Mesenchymal stem cell (in vitro differentiated cells and primary cell): ENCODE measurements at regions not wholly inside any gene's neighbourhood (a gene's known extent, or its start where the extent isn't known, plus 50 kb on each side); places are given as distances from the start of the nearest gene placed in this dataset.

Source experiments
- DNase-seq: peaks from one replicate; pipeline ENCODE4 v3.0.0-alpha.2; 2013
- H2AFZ ChIP-seq: one replicate; pipeline ENCODE4 v1.6.1; 2013; ENCODE audit warnings: low read depth, mild to moderate bottlenecking, control low read depth, inconsistent platforms, low read length, moderate library complexity
- H2AK5ac ChIP-seq: 2 replicates; pipeline ENCODE4 v1.6.1; 2013; ENCODE audit warnings: low read length, moderate library complexity, mild to moderate bottlenecking, inconsistent platforms; ENCODE audit not compliant: severe bottlenecking
- H2BK120ac ChIP-seq: one replicate; pipeline ENCODE4 v1.6.1; 2013; ENCODE audit warnings: low read depth, mild to moderate bottlenecking, inconsistent platforms, low read length, moderate library complexity
- H2BK12ac ChIP-seq, 2 experiments: one replicate each; pipeline ENCODE4 v1.6.1; 2013; ENCODE audit warnings: inconsistent platforms in 2 of 2, low read length in 2 of 2, mild to moderate bottlenecking in 2 of 2, moderate library complexity in 2 of 2, control low read depth in 1 of 2
- H2BK15ac ChIP-seq: one replicate; pipeline ENCODE4 v1.6.1; 2013; ENCODE audit warnings: mild to moderate bottlenecking, low read depth, inconsistent platforms; ENCODE audit not compliant: poor library complexity, severe bottlenecking
- H2BK5ac ChIP-seq: 2 replicates; pipeline ENCODE4 v1.6.1; 2013; ENCODE audit warnings: low read depth, mild to moderate bottlenecking, low read length, control low read depth, inconsistent platforms; ENCODE audit not compliant: poor library complexity, severe bottlenecking
- H3K14ac ChIP-seq, 2 experiments: one replicate each; pipeline ENCODE4 v1.6.1; 2013; ENCODE audit warnings: inconsistent platforms in 2 of 2, low read length in 2 of 2, control low read depth in 1 of 2, mild to moderate bottlenecking in 1 of 2, moderate library complexity in 1 of 2
- H3K18ac ChIP-seq, 2 experiments: one replicate each; pipeline ENCODE4 v1.6.1; 2013; ENCODE audit warnings: inconsistent platforms in 2 of 2, low read length in 2 of 2, control low read depth in 1 of 2, low read depth in 1 of 2, mild to moderate bottlenecking in 1 of 2
- H3K23ac ChIP-seq, 2 experiments: one replicate each; pipeline ENCODE4 v1.6.1; 2013; ENCODE audit warnings: inconsistent platforms in 2 of 2, low read length in 2 of 2, mild to moderate bottlenecking in 2 of 2, moderate library complexity in 2 of 2, control low read depth in 1 of 2
- H3K27ac ChIP-seq: 2 replicates; pipeline ENCODE4 v1.5.1; 2013; ENCODE audit warnings: mild to moderate bottlenecking, moderate library complexity, low read length, control low read depth, inconsistent platforms; ENCODE audit not compliant: poor library complexity, severe bottlenecking
- H3K27me3 ChIP-seq, 2 experiments: 2 replicates each; pipeline versions ENCODE4 v1.6.1 to v1.7.0; 2013; ENCODE audit warnings: low read length in 2 of 2, mild to moderate bottlenecking in 2 of 2, moderate library complexity in 2 of 2, control low read depth in 1 of 2, inconsistent platforms in 1 of 2; ENCODE audit not compliant: control insufficient read depth in 1 of 2, insufficient read depth in 1 of 2
- H3K36me3 ChIP-seq, 2 experiments: 2 replicates each; pipeline versions ENCODE4 v1.6.1 to v1.7.0; 2013; ENCODE audit warnings: low read length in 2 of 2, control low read depth in 1 of 2, inconsistent platforms in 1 of 2, low read depth in 1 of 2, mild to moderate bottlenecking in 1 of 2; ENCODE audit not compliant: insufficient read depth in 2 of 2, control insufficient read depth in 1 of 2
- H3K4ac ChIP-seq, 2 experiments: one replicate each; pipeline ENCODE4 v1.6.1; 2013; ENCODE audit warnings: inconsistent platforms in 2 of 2, low read length in 2 of 2, mild to moderate bottlenecking in 2 of 2, moderate library complexity in 2 of 2, control low read depth in 1 of 2, low read depth in 1 of 2
- H3K4me1 ChIP-seq: 2 replicates; pipeline ENCODE4 v1.6.1; 2013; ENCODE audit warnings: low read depth, low read length, control low read depth; ENCODE audit not compliant: control insufficient read depth, insufficient read depth
- H3K4me2 ChIP-seq: 2 replicates; pipeline ENCODE4 v1.6.1; 2013; ENCODE audit warnings: low read length, mild to moderate bottlenecking, inconsistent platforms; ENCODE audit not compliant: poor library complexity, severe bottlenecking
- H3K4me3 ChIP-seq, 2 experiments: 2 replicates each; pipeline versions ENCODE4 v1.5.1 to v1.7.0; 2013; ENCODE audit warnings: low read length in 2 of 2, mild to moderate bottlenecking in 2 of 2, control low read depth in 1 of 2, low read depth in 1 of 2; ENCODE audit not compliant: insufficient read depth in 1 of 2
- H3K79me1 ChIP-seq: replicated peaks from 2 replicates; pipeline ENCODE4 v1.6.1; 2013; ENCODE audit warnings: mild to moderate bottlenecking, control low read depth, low read length, inconsistent platforms; ENCODE audit not compliant: poor library complexity, severe bottlenecking
- H3K9ac ChIP-seq: 2 replicates; pipeline ENCODE4 v1.7.0; 2013; ENCODE audit warnings: mild to moderate bottlenecking, low read length, moderate library complexity
- H3K9me3 ChIP-seq: 2 replicates; pipeline ENCODE4 v1.7.0; 2013; ENCODE audit warnings: mild to moderate bottlenecking, low read length; ENCODE audit not compliant: control insufficient read depth
- H4K8ac ChIP-seq: one replicate; pipeline ENCODE4 v1.6.1; 2013; ENCODE audit warnings: inconsistent platforms, mild to moderate bottlenecking, low read length, moderate library complexity
- H4K91ac ChIP-seq: one replicate; pipeline ENCODE4 v1.6.1; 2013; ENCODE audit warnings: mild to moderate bottlenecking, low read length, inconsistent platforms
- WGBS: methylation state at CpG from one replicate; pipeline ENCODE4 v1.1.7; 2013; ENCODE audit warnings: mixed read lengths; 5-methylcytosine and 5-hydroxymethylcytosine counted together

DNA sequence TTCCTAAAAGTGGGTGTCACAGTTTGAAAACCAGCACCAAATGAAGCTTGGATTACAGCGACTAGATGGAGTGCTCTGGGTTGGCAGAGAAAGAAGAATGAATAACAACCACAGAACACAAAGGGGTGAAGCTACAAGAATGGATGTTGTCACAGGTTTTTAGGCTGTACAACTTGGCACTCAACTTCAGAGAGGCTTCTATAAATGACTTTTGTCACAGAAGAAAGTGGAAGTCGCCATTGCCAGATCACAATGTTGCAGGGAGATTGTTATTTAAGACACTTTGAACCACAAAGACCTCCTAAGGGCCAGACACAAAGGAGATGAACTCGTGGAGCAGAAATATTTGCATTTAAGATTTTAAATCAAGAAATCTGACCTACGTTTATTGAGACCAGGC, 354.2 kb downstream of the CDH7 start:
- H3K18ac ChIP-seq, result no peak overlapping the region
- no peaks in the 10 kb centered on the region for H3K27me3 ChIP-seq
- H3K79me1 ChIP-seq, result no peaks in the 10 kb centered on the region
- no peak overlapping the region for H2BK120ac ChIP-seq
- H2AFZ ChIP-seq, result no peak overlapping the region
- H3K9me3 ChIP-seq, result no peaks in the 10 kb centered on the region
- no peak overlapping the region for H3K23ac ChIP-seq
- no peak overlapping the region for H3K4ac ChIP-seq
- no peak overlapping the region for H4K91ac ChIP-seq
- DNase-seq, result no peak
- no peak overlapping the region for H3K4me2 ChIP-seq
- H3K14ac ChIP-seq, result no peak overlapping the region
- WGBS, result 72% methylated on average over 1 of the region's 4 CpGs
- no peak overlapping the region for H3K9ac ChIP-seq
- no peak overlapping the region for H4K8ac ChIP-seq
- H3K4me3 ChIP-seq, result no peak overlapping the region
- no peak overlapping the region for H3K27ac ChIP-seq
- H2BK15ac ChIP-seq, result no peak overlapping the region
- H2AK5ac ChIP-seq, result no peak overlapping the region
- no peaks in the 10 kb centered on the region for H3K36me3 ChIP-seq
- no peaks in the 10 kb centered on the region for H3K4me1 ChIP-seq
- H2BK5ac ChIP-seq, result no peak overlapping the region
- H2BK12ac ChIP-seq, result no peak overlapping the region

DNA sequence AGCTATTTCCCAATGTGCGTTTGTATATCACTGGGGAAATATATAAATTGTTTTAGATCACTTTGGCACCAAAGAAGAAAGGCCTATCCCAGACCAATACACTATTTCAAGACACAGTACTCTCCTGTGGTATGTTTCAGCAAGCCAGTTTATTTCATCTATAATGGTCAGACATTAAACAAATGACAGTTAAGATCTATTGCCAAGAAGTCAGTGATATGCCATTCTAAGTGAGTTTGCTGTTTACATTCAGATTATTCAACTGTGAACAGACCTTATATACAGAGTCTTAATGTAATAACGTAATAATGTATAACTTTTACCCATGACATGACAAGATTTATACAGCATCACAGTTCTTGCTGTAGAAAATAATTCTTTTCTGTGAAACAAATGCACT, 352.7 kb downstream of the CDH7 start:
- Histone ChIP-seq H3K4me3 (no peak overlapping the region), H2AK5ac (no peak overlapping the region), H3K14ac (no peak overlapping the region), H2BK15ac (no peak overlapping the region), H4K8ac (no peak overlapping the region), H3K27me3 (no peaks in the 10 kb centered on the region), H4K91ac (no peak overlapping the region), H3K9ac (no peak overlapping the region), H3K23ac (no peak overlapping the region), H3K4me1 (no peaks in the 10 kb centered on the region), H3K27ac (no peak overlapping the region), H2BK12ac (no peak overlapping the region), H3K36me3 (no peaks in the 10 kb centered on the region), H2BK5ac (no peak overlapping the region), H2AFZ (no peak overlapping the region), H2BK120ac (no peak overlapping the region), H3K18ac (no peak overlapping the region), H3K4ac (no peak overlapping the region), H3K79me1 (no peaks in the 10 kb centered on the region), H3K4me2 (no peak overlapping the region), H3K9me3 (no peaks in the 10 kb centered on the region)
- no CpG with 5 or more reads among the region's 2 CpGs for WGBS
- no peak for DNase-seq

DNA sequence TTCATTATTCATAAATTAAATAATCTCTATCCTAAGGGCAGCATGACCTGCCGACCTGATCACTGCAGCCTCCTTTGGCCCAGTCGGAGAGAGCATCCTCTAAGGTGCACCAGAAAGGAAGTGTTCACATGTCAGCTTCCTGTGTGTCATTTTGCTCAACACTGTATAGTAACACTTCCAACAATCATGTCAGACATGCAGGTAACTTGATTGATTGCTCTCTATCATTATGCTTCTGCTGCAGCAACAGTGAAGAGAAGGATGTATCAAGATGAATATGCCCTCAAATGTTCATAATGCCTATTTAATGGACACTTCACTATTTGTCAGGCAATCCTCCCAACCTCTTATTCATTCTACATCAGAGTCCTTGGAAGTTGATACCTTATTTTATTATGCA, 332.3 kb downstream of the CDH7 start:
- H2BK15ac ChIP-seq, result no peak overlapping the region
- 95% methylated on average over 2 of the region's 2 CpGs for WGBS

DNA sequence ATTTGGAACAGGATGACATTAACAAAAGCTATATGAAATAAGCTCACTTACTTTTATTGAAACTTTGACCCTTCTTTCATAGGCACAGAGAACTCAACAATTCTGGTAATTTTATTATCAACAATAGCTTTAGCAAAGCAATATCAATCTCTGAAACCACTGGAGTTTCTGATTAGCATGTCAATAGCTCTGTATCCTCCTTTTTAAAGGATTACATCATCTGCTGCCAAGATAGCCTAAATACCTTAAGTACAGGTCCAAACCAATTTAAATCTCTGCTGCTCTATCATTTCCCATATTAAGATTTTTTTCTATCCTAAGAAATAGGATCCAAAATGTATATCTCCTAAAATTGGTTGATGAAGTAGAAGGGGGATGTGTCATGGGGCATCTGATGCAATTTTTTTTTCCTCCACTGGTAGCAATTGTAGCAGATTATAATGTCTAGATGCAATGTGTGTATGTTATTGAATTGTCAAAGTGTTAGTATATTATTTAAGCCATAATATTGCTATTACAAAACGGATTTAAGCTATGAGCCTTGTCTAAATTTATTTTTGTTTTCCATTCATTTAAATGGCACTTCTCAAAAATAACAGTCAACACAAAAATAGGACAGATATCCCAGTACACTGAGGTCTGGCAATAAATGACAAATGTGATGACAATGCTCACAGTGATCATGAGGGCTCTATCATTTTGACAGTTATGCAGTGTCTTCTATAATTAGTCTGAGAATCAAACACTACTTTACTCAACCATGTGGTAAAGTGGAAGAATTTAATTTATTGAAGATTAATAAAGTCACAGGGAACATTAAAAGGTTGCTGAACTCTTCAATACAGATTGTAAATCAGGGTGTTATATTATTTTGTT, 328.4 kb downstream of the CDH7 start:
- Histone ChIP-seq H2AFZ (no peak overlapping the region), H3K79me1 (no peaks in the 10 kb centered on the region), H2BK12ac (no peak overlapping the region), H2AK5ac (no peak overlapping the region), H3K36me3 (no peaks in the 10 kb centered on the region), H4K91ac (no peak overlapping the region), H3K18ac (no peak overlapping the region), H3K27me3 (no peaks in the 10 kb centered on the region), H3K9me3 (peaks cover 5% of the 10 kb centered on the region), H3K14ac (no peak overlapping the region), H2BK15ac (no peak overlapping the region), H3K4me3 (no peak overlapping the region), H2BK5ac (no peak overlapping the region), H4K8ac (no peak overlapping the region), H3K4ac (no peak overlapping the region), H3K23ac (no peak overlapping the region), H3K27ac (no peak overlapping the region), H2BK120ac (no peak overlapping the region), H3K4me2 (no peak overlapping the region), H3K4me1 (no peaks in the 10 kb centered on the region), H3K9ac (no peak overlapping the region)
- WGBS, result no CpG with 5 or more reads among the region's 1 CpG
- DNase-seq, result no peak

More for the DNA sequence above, 332.3 kb downstream of the CDH7 start:
- H2BK12ac ChIP-seq, result no peak overlapping the region
- DNase-seq, result no peak
- H3K79me1 ChIP-seq, result no peaks in the 10 kb centered on the region
- H2BK120ac ChIP-seq, result no peak overlapping the region
- H3K4ac ChIP-seq, result no peak overlapping the region
- H3K23ac ChIP-seq, result no peak overlapping the region
- no peak overlapping the region for H2BK5ac ChIP-seq
- H2AFZ ChIP-seq, result no peak overlapping the region
- no peak overlapping the region for H4K91ac ChIP-seq
- no peaks in the 10 kb centered on the region for H3K27me3 ChIP-seq
- no peak overlapping the region for H2AK5ac ChIP-seq
- H3K4me2 ChIP-seq, result no peak overlapping the region
- no peak overlapping the region for H3K9ac ChIP-seq
- H3K27ac ChIP-seq, result no peak overlapping the region
- H3K4me3 ChIP-seq, result no peak overlapping the region
- H3K18ac ChIP-seq, result no peak overlapping the region
- H3K9me3 ChIP-seq, result no peaks in the 10 kb centered on the region
- no peak overlapping the region for H4K8ac ChIP-seq
- H3K36me3 ChIP-seq, result no peaks in the 10 kb centered on the region
- H3K14ac ChIP-seq, result no peak overlapping the region
- H3K4me1 ChIP-seq, result no peaks in the 10 kb centered on the region
